GM19239 (cell line): ENCODE measurements at regions not wholly inside any gene's neighbourhood (a gene's known extent, or its start where the extent isn't known, plus 50 kb on each side); places are given as distances from the start of the nearest gene placed in this dataset.

Experiments
- DNase-seq: peaks from one replicate; pipeline ENCODE4 v3.0.0; 2011; ENCODE audit warnings: low spot score; ENCODE audit not compliant: insufficient read length
- FAIRE-seq: peaks from 2 replicates; lab custom pipeline; 2011; peaks lifted over from hg19 to GRCh38; lab: Jason Lieb, UNC

GRCh38 chr20:59526242-59527225, 77.8 kb upstream of the PHACTR3 start:
- FAIRE-seq, result no peak
- DNase-seq, result no peak

DNA sequence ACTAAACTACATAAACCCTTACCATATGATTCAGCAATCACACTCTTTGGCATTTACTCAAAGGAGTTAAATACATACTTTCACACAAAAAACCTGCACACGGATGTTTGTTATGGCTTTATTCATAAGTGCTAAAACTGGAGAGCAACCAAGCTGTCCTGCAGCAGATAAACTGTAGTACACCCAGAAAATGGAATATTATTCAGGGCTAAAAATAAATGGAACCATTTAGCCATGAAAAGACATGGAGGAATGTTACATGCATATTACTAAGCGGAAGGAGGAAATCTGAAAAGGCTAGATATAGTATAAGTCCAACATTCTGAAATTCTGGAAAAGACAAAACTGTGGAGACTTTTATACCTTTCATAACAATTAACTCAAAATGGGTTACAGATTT, 73.6 kb upstream of the PHACTR3 start:
- FAIRE-seq (no peak), DNase-seq (no peak)

- FAIRE-seq (no peak), DNase-seq (no peak)
Measured at GRCh38 chr20:59537991-59538390, 66.3 kb upstream of the PHACTR3 start.

GRCh38 chr20:59547596-59547995, 56.7 kb upstream of the PHACTR3 start:
- no peak for DNase-seq
- FAIRE-seq, result no peak
